GM21737 (cell line): ENCODE measurements at regions not wholly inside any gene's neighbourhood (a gene's known extent, or its start where the extent isn't known, plus 50 kb on each side); places are given as distances from the start of the nearest gene placed in this dataset.

Experiments used
- ATAC-seq: cut with Tn5 transposase; IDR thresholded peaks from one replicate; pipeline ENCODE4 v1.9.1; 2021; ENCODE audit warnings: mild to moderate bottlenecking, moderate library complexity; ENCODE audit not compliant: unreplicated experiment

- no peak for ATAC-seq
Measured at GRCh38 chr20:23186808-23187207, 100.7 kb upstream of the CD93 start.

GRCh38 chr20:23180451-23180921 lies 94.4 kb upstream of the CD93 start:
- ATAC-seq = no peak

GRCh38 chr20:23179766-23180403 lies 93.8 kb upstream of the CD93 start:
- no peak for ATAC-seq

- ATAC-seq = no peak
Measured at GRCh38 chr20:23178806-23179205, 92.7 kb upstream of the CD93 start.

- no peak for ATAC-seq
Measured at GRCh38 chr20:23174821-23175220, 88.7 kb upstream of the CD93 start.

GRCh38 chr20:23167431-23167830 lies 81.3 kb upstream of the CD93 start:
- ATAC-seq = no peak

- no peak for ATAC-seq
Measured at GRCh38 chr20:23166563-23166962, 80.4 kb upstream of the CD93 start.

- no peak for ATAC-seq
Measured at GRCh38 chr20:23165964-23166363, 79.8 kb upstream of the CD93 start.

GRCh38 chr20:23165307-23165750 lies 79.2 kb upstream of the CD93 start:
- no peak for ATAC-seq

GRCh38 chr20:23164176-23164601 lies 78.1 kb upstream of the CD93 start:
- no peak for ATAC-seq

- ATAC-seq = no peak
Measured at GRCh38 chr20:23163562-23163961, 77.4 kb upstream of the CD93 start.

- no peak for ATAC-seq
Measured at GRCh38 chr20:23162887-23163286, 76.8 kb upstream of the CD93 start.

- no peak for ATAC-seq
Measured at GRCh38 chr20:23161968-23162696, 76.0 kb upstream of the CD93 start.

- ATAC-seq = no peak
Measured at GRCh38 chr20:23161244-23161891, 75.2 kb upstream of the CD93 start.

- ATAC-seq = no peak
Measured at GRCh38 chr20:23160536-23161243, 74.6 kb upstream of the CD93 start.

- ATAC-seq = no peak
Measured at GRCh38 chr20:23159947-23160318, 73.8 kb upstream of the CD93 start.

- no peak for ATAC-seq
Measured at GRCh38 chr20:23159256-23159946, 73.3 kb upstream of the CD93 start.

GRCh38 chr20:23157734-23158133 lies 71.6 kb upstream of the CD93 start:
- ATAC-seq = no peak

- ATAC-seq = no peak
Measured at GRCh38 chr20:23156842-23157423, 70.8 kb upstream of the CD93 start.

GRCh38 chr20:23156170-23156841 lies 70.2 kb upstream of the CD93 start:
- ATAC-seq = no peak
